Keratinocyte (primary cell): ENCODE measurements at regions not wholly inside any gene's neighbourhood (a gene's known extent, or its start where the extent isn't known, plus 50 kb on each side); places are given as distances from the start of the nearest gene placed in this dataset.

Source experiments
- EZH2 ChIP-seq: IDR thresholded peaks from one replicate; pipeline ENCODE4 v1.6.1; 2012; ENCODE audit warnings: inconsistent platforms, mild to moderate bottlenecking, low read length, moderate library complexity
- TF ChIP-seq, protein P1 (sequence below), 3 experiments: IDR thresholded peaks in 1 of 3; conservative IDR thresholded peaks in 1 of 3; optimal IDR thresholded peaks in 1 of 3; 2 replicates in 2 of 3; 3 replicates in 1 of 3; pipeline versions ENCODE3 to v1.5.1; 2011; ENCODE audit warnings: low read length in 3 of 3, mild to moderate bottlenecking in 3 of 3, moderate library complexity in 2 of 3, control low read depth in 1 of 3, inconsistent platforms in 1 of 3; ENCODE audit not compliant: insufficient read depth in 2 of 3; ENCODE audit errors: extremely low read depth in 1 of 3

DNA sequence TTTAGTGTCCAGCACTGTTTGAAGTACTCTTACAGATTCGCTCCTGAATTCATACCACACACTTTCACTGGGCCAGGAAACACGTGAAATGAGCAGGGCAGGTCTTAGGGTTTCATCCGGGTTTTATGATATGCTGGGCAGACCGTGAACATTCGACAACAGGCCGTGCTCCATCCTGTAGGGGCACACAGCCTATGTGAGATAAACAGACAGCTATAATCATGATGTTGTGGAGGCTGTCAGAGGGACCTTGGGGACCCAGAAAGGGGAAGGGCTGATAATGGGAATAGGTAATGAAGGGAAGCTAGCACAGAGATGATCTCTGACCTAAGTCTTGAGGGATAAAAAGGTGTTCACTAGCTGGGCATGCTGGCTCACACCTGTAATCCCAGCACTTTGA, 110.4 kb downstream of the RIN2 start:
- TF ChIP-seq, protein P1, sequence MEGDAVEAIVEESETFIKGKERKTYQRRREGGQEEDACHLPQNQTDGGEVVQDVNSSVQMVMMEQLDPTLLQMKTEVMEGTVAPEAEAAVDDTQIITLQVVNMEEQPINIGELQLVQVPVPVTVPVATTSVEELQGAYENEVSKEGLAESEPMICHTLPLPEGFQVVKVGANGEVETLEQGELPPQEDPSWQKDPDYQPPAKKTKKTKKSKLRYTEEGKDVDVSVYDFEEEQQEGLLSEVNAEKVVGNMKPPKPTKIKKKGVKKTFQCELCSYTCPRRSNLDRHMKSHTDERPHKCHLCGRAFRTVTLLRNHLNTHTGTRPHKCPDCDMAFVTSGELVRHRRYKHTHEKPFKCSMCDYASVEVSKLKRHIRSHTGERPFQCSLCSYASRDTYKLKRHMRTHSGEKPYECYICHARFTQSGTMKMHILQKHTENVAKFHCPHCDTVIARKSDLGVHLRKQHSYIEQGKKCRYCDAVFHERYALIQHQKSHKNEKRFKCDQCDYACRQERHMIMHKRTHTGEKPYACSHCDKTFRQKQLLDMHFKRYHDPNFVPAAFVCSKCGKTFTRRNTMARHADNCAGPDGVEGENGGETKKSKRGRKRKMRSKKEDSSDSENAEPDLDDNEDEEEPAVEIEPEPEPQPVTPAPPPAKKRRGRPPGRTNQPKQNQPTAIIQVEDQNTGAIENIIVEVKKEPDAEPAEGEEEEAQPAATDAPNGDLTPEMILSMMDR (optimal IDR thresholded peaks at IDR 0.05 in 1 of 3, IDR thresholded peaks at IDR 0.05 in 1 of 3, conservative IDR thresholded peaks at IDR 0.05 in 1 of 3; ENCODE audit: extremely low read depth in 1 of 3, insufficient read depth in 2 of 3, low read length in 3 of 3) = no peak
- no peak for TF ChIP-seq EZH2
